Loucy (cell line): ENCODE measurements at regions not wholly inside any gene's neighbourhood (a gene's known extent, or its start where the extent isn't known, plus 50 kb on each side); places are given as distances from the start of the nearest gene placed in this dataset.

Experiments
- H2AFZ ChIP-seq: fragments of 200-600 bp; sonication (generic); 2 replicates; pipeline ENCODE4 v1.6.0; 2016; ENCODE audit warnings: antibody characterized with exemption, mild to moderate bottlenecking, low read length, moderate library complexity
- H3F3A ChIP-seq: fragments of 200-600 bp; 2 replicates; pipeline ENCODE4 v1.6.0; 2016; ENCODE audit warnings: antibody characterized with exemption, low read depth, mild to moderate bottlenecking
- H3K27me3 ChIP-seq: fragments of 200-600 bp; sonication (generic); 2 replicates; pipeline ENCODE4 v1.6.1; 2014; ENCODE audit warnings: low read length, mild to moderate bottlenecking; ENCODE audit not compliant: insufficient read depth, poor library complexity, severe bottlenecking
- H3K36me3 ChIP-seq: fragments of 200-600 bp; sonication (generic); 2 replicates; pipeline ENCODE4 v1.6.1; 2016; ENCODE audit warnings: low read length; ENCODE audit not compliant: insufficient read depth
- H3K4me1 ChIP-seq: fragments of 200-600 bp; sonication (generic); 2 replicates; pipeline ENCODE4 v1.5.1; 2014; ENCODE audit warnings: low read length, mild to moderate bottlenecking; ENCODE audit not compliant: insufficient read depth, poor library complexity, severe bottlenecking
- H3K4me2 ChIP-seq: fragments of 200-600 bp; sonication (generic); 2 replicates; pipeline ENCODE4 v1.6.0; 2014; ENCODE audit warnings: antibody characterized with exemption, low read length, low read depth, mild to moderate bottlenecking; ENCODE audit not compliant: poor library complexity, severe bottlenecking
- H3K4me3 ChIP-seq: fragments of 200-600 bp; sonication (generic); 2 replicates; pipeline ENCODE4 v1.5.1; 2014; ENCODE audit warnings: low read length, mild to moderate bottlenecking, mixed read lengths; ENCODE audit not compliant: poor library complexity, severe bottlenecking
- H3K79me2 ChIP-seq: fragments of 200-600 bp; sonication (generic); 2 replicates; pipeline ENCODE4 v1.6.1; 2014; ENCODE audit warnings: low read length; ENCODE audit not compliant: insufficient read depth
- H3K9ac ChIP-seq: fragments of 200-600 bp; sonication (generic); 2 replicates; pipeline ENCODE4 v1.6.0; 2014; ENCODE audit warnings: mild to moderate bottlenecking, low read depth, low read length, moderate library complexity; ENCODE audit not compliant: poor library complexity, severe bottlenecking
- H3K9me2 ChIP-seq: fragments of 200-600 bp; sonication (generic); replicated peaks from 2 replicates; pipeline ENCODE4 v1.6.1; 2016; ENCODE audit warnings: low read depth, low read length, mixed read lengths
- H3K9me3 ChIP-seq: fragments of 200-600 bp; sonication (generic); 2 replicates; pipeline ENCODE4 v1.6.1; 2014; ENCODE audit warnings: mild to moderate bottlenecking, antibody characterized with exemption, low read length, low read depth; ENCODE audit not compliant: insufficient read depth
- H4K20me1 ChIP-seq: fragments of 200-600 bp; sonication (generic); 2 replicates; pipeline ENCODE4 v1.6.0; 2014; ENCODE audit warnings: antibody characterized with exemption, low read length, mild to moderate bottlenecking; ENCODE audit not compliant: insufficient read depth, poor library complexity, severe bottlenecking
- EZH2phosphoT487 ChIP-seq: fragments of 200-600 bp; IDR thresholded peaks from 2 replicates; pipeline ENCODE4 v1.6.1; 2018; ENCODE audit warnings: antibody characterized with exemption, mild to moderate bottlenecking, moderate library complexity, borderline replicate concordance
- TF ChIP-seq, protein P1 (sequence below): fragments of 200-600 bp; sonication (generic); conservative IDR thresholded peaks from 2 replicates; pipeline ENCODE4 v1.5.1; 2014; ENCODE audit warnings: mild to moderate bottlenecking, antibody characterized with exemption, low read length

DNA sequence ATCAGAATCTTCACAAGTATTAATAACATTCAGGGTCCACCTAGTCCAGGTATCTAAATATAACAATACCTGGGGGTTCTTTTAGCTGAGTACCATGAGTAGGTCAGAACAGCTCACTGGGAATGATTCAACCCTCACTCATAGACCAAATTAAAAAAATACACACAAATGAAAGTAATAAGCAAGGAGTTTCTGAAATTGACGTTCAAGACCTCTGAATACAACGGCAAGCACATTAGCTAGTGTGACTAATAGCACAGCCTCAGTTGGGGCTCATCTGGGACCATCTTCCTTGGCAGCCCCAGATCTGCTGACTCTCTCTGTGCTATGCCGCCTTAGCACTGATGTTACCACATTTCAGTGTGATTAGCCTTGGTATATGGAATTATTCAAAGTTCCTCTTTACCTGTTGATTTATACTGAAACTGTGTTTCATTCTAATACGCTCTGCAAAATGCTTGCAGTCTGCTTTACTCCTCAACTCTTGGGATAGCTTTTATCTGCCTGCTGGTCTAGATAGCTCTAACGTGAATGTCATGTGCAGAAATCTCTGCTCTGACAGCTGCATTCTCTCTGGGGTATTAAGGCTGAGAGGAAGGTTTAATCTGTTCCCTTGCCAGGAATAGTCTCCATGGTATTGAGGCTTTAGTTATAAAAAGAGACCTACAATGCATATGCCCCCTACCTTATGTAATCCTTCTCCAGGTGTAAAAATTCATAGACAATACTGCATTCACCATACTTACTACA, 153.3 kb downstream of the METTL4 start:
- Histone ChIP-seq H3K79me2 (no peaks in the 10 kb centered on the region), H3K4me2 (no peak overlapping the region), H3K9ac (no peak overlapping the region), H3F3A (no peaks in the 10 kb centered on the region), H3K4me1 (no peaks in the 10 kb centered on the region), H3K9me2 (no peaks in the 10 kb centered on the region), H3K4me3 (no peak overlapping the region), H3K9me3 (no peaks in the 10 kb centered on the region), H2AFZ (no peak overlapping the region), H3K36me3 (no peaks in the 10 kb centered on the region), H4K20me1 (no peaks in the 10 kb centered on the region), H3K27me3 (no peaks in the 10 kb centered on the region)
- no peak for TF ChIP-seq EZH2phosphoT487

DNA sequence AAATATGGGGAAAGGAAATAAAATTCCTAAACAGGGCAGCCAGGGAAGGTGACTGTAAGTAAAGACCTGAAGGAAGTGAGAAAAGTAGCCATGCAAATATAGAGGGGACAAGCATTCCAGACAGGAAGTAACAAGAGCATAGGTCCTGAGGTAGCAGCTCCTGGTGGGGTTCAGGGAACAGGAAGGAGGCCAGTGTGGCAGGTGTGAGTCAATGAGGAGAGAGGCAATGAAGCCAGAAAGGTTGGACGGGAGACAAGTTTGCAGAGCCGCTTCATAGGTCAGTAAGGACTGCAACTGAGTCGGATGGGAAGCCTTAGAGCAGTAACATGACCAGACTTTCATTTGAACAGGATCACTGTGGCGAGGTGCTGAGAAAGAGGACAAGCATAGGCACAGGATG, 150.9 kb downstream of the METTL4 start:
- no peak for TF ChIP-seq EZH2phosphoT487
- TF ChIP-seq, protein P1, sequence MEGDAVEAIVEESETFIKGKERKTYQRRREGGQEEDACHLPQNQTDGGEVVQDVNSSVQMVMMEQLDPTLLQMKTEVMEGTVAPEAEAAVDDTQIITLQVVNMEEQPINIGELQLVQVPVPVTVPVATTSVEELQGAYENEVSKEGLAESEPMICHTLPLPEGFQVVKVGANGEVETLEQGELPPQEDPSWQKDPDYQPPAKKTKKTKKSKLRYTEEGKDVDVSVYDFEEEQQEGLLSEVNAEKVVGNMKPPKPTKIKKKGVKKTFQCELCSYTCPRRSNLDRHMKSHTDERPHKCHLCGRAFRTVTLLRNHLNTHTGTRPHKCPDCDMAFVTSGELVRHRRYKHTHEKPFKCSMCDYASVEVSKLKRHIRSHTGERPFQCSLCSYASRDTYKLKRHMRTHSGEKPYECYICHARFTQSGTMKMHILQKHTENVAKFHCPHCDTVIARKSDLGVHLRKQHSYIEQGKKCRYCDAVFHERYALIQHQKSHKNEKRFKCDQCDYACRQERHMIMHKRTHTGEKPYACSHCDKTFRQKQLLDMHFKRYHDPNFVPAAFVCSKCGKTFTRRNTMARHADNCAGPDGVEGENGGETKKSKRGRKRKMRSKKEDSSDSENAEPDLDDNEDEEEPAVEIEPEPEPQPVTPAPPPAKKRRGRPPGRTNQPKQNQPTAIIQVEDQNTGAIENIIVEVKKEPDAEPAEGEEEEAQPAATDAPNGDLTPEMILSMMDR = no peak
- Histone ChIP-seq H3K4me1 (no peaks in the 10 kb centered on the region), H3K4me3 (no peak overlapping the region), H3K79me2 (no peaks in the 10 kb centered on the region), H3K27me3 (no peaks in the 10 kb centered on the region), H2AFZ (no peak overlapping the region), H3F3A (no peaks in the 10 kb centered on the region), H3K9me2 (no peaks in the 10 kb centered on the region), H3K4me2 (no peak overlapping the region), H3K9me3 (no peaks in the 10 kb centered on the region), H3K36me3 (no peaks in the 10 kb centered on the region), H3K9ac (no peak overlapping the region), H4K20me1 (no peaks in the 10 kb centered on the region)

DNA sequence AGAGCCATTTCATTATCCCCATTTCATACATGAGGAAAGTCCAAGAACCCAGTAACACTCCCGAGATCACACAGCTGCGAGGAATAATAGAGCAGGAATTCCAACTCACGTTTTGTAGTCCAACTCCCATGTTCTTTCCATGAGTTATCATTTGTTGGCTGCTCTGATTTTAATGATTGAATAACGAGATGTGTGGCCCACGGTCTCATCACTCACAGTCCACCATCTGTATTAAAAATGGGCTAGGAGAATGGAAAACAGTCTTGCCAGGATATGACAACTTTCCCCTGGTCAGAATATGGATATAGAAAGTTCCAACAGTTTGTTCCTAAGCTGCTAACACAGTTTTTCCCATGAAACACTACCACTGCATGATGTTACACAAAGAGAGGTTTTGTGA, 147.5 kb downstream of the METTL4 start:
- TF ChIP-seq, protein P1 = no peak
- no peak for TF ChIP-seq EZH2phosphoT487
- Histone ChIP-seq H3K79me2 (no peaks in the 10 kb centered on the region), H3F3A (no peaks in the 10 kb centered on the region), H2AFZ (no peak overlapping the region), H3K9me2 (no peaks in the 10 kb centered on the region), H3K4me1 (no peaks in the 10 kb centered on the region), H3K9me3 (no peaks in the 10 kb centered on the region), H3K4me3 (no peak overlapping the region), H3K36me3 (no peaks in the 10 kb centered on the region), H3K4me2 (no peak overlapping the region), H3K27me3 (no peaks in the 10 kb centered on the region), H3K9ac (no peak overlapping the region), H4K20me1 (no peaks in the 10 kb centered on the region)

DNA sequence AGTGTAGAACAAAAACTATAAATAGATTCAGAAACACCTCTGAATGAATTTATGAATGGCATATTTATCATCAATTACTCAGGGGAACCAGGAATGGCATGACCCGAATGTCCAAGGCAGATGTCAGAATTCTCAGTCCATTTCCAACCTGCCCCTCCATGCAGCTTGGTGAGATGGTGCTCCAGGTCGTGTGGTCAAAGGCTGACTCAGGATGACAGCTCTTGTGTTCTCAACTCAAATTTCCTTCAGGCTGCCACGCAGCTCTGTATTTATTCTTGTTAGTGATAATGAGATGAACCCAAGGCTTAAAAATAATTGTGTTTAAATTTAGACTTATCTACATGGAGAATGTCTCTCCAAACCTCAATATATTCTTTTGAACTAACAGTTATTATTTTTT, 146.9 kb downstream of the METTL4 start:
- no peaks in the 10 kb centered on the region for H3K9me3 ChIP-seq
- no peak overlapping the region for H3K4me2 ChIP-seq
- no peak for TF ChIP-seq EZH2phosphoT487
- TF ChIP-seq, protein P1 = no peak
- no peaks in the 10 kb centered on the region for H3K36me3 ChIP-seq
- H3K9ac ChIP-seq = no peak overlapping the region
- no peaks in the 10 kb centered on the region for H3K27me3 ChIP-seq
- H4K20me1 ChIP-seq = no peaks in the 10 kb centered on the region
- H3F3A ChIP-seq = no peaks in the 10 kb centered on the region
- H2AFZ ChIP-seq = no peak overlapping the region
- no peaks in the 10 kb centered on the region for H3K4me1 ChIP-seq
- no peak overlapping the region for H3K4me3 ChIP-seq
- no peaks in the 10 kb centered on the region for H3K9me2 ChIP-seq
- no peaks in the 10 kb centered on the region for H3K79me2 ChIP-seq
